ENCODE measurements at regions not wholly inside any gene's neighbourhood (a gene's known extent, or its start where the extent isn't known, plus 50 kb on each side); places are given as distances from the start of the nearest gene placed in this dataset.

- TF ChIP-seq CTCF (IDR thresholded peaks at IDR 0.05; ENCODE audit: low read depth, low read length, poor library complexity, severe bottlenecking) (no peak), EZH2phosphoT487 (IDR thresholded peaks at IDR 0.05; ENCODE audit: borderline replicate concordance, low read length) (no peak)
These were observed 543.8 kb downstream of the ARL4A start for GRCh38 chr7:13231216-13231615.

Data from DOHH2 (cell line).